ENCODE measurements at regions not wholly inside any gene's neighbourhood (a gene's known extent, or its start where the extent isn't known, plus 50 kb on each side); places are given as distances from the start of the nearest gene placed in this dataset.
"Not testable (repeated sequence)": the region's sequence is repeated elsewhere in the genome, so short reads cannot be mapped to it uniquely, and the experiment has no call there.

DNA sequence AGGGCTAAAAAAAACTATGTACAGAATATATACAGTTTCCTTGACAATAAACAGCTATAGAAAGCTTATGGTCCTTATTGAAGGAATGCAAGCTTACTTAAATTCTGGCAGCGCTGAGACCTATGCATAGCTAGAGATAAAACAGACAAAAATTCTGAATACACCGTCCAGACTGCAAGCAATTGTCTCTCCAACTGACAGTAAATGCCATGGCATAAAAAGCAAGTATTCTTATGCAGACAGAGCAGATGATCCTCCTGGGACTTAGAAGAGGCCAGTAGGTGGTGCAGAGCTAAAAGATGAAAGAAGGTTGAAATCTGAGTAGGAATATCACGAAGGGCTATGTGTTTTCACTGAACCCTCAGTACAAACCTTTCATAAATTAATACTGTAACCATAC lies 157.0 kb upstream of the CACNA2D1 start:
- DNase-seq (no peak), ATAC-seq (no peak)
- intact Hi-C loops (cut with DNase I), result no loop called here
- TF ChIP-seq, protein P1, sequence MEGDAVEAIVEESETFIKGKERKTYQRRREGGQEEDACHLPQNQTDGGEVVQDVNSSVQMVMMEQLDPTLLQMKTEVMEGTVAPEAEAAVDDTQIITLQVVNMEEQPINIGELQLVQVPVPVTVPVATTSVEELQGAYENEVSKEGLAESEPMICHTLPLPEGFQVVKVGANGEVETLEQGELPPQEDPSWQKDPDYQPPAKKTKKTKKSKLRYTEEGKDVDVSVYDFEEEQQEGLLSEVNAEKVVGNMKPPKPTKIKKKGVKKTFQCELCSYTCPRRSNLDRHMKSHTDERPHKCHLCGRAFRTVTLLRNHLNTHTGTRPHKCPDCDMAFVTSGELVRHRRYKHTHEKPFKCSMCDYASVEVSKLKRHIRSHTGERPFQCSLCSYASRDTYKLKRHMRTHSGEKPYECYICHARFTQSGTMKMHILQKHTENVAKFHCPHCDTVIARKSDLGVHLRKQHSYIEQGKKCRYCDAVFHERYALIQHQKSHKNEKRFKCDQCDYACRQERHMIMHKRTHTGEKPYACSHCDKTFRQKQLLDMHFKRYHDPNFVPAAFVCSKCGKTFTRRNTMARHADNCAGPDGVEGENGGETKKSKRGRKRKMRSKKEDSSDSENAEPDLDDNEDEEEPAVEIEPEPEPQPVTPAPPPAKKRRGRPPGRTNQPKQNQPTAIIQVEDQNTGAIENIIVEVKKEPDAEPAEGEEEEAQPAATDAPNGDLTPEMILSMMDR (IDR thresholded peaks at IDR 0.05), result no peak
- no peaks in the 10 kb centered on the region for H3K36me3 ChIP-seq
- no peaks in the 10 kb centered on the region for H3K9me3 ChIP-seq
- H3K27me3 ChIP-seq (ENCODE audit: low read depth), result no peaks in the 10 kb centered on the region
- no peak overlapping the region for H3K4me3 ChIP-seq
- no peak overlapping the region for H3K27ac ChIP-seq
- H3K4me1 ChIP-seq, result no peaks in the 10 kb centered on the region

DNA sequence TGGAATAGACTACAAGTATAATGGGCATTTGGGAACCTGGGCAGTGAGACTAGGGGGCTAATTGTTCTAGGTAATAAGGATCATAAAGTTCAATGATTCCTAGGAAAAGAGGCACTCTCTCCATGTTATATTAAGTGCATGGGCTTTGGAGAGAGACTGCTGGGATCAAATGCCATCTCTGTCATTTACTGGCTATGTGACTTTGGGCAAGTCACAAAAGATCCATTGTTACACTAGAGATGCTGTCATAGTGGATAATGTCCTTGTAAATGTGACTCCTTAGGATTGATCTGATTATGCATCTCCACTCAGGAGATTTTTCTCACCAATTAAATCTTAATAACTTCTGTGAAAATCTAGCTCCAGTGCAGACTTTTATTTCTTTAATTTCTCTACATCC lies 156.3 kb upstream of the CACNA2D1 start:
- intact Hi-C loops (cut with DNase I), result no loop called here
- Histone ChIP-seq H3K36me3 (no peaks in the 10 kb centered on the region), H3K9me3 (no peaks in the 10 kb centered on the region), H3K4me3 (no peak overlapping the region), H3K27me3 (ENCODE audit: low read depth) (no peaks in the 10 kb centered on the region), H3K4me1 (no peaks in the 10 kb centered on the region), H3K27ac (no peak overlapping the region)
- ATAC-seq (no peak), DNase-seq (no peak)
- TF ChIP-seq, protein P1 (IDR thresholded peaks at IDR 0.05), result no peak

DNA sequence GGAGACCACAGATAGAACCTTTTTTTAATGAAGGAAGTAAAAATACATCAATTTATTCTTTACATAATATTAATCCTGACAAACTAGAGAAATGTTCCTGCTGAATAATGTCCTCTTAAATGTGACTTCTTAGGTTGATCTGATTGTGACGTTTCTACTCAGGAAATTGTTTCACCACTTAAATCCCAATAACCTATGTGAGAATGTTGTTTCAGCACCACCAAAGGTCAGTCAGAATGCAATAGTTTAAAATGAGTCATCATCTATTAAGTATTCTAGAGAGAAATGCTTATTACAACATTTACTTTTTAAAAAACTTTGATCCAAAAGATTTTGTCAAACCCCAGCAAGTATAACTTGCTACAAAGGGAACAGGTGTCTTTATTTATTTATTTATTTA lies 155.4 kb upstream of the CACNA2D1 start:
- Histone ChIP-seq H3K9me3 (no peaks in the 10 kb centered on the region), H3K4me3 (no peak overlapping the region), H3K4me1 (no peaks in the 10 kb centered on the region), H3K27me3 (ENCODE audit: low read depth) (no peaks in the 10 kb centered on the region), H3K27ac (no peak overlapping the region), H3K36me3 (no peaks in the 10 kb centered on the region)
- ATAC-seq (no peak), DNase-seq (no peak)
- intact Hi-C loops (cut with DNase I), result no loop called here
- TF ChIP-seq, protein P1 (IDR thresholded peaks at IDR 0.05), result no peak

- DNase-seq; ATAC-seq; H3K27me3 ChIP-seq (ENCODE audit: low read depth); H3K9me3 ChIP-seq; H3K4me3 ChIP-seq; H3K4me1 ChIP-seq; H3K27ac ChIP-seq; intact Hi-C loops (cut with DNase I); H3K36me3 ChIP-seq: not testable (repeated sequence)
Measured at GRCh38 chr7:82595795-82596194, 152.2 kb upstream of the CACNA2D1 start.

GRCh38 chr7:82595176-82595575 lies 151.6 kb upstream of the CACNA2D1 start:
- intact Hi-C loops (cut with DNase I), result no loop called here
- no peak for DNase-seq
- no peaks in the 10 kb centered on the region for H3K9me3 ChIP-seq
- H3K4me1 ChIP-seq, result no peaks in the 10 kb centered on the region
- no peak for ATAC-seq
- no peak overlapping the region for H3K4me3 ChIP-seq
- no peaks in the 10 kb centered on the region for H3K36me3 ChIP-seq
- H3K27ac ChIP-seq, result no peak overlapping the region
- H3K27me3 ChIP-seq (ENCODE audit: low read depth), result no peaks in the 10 kb centered on the region
- TF ChIP-seq, protein P1 (IDR thresholded peaks at IDR 0.05), result no peak

GRCh38 chr7:82594665-82595064 lies 151.1 kb upstream of the CACNA2D1 start:
- Histone ChIP-seq H3K9me3 (no peaks in the 10 kb centered on the region), H3K36me3 (no peaks in the 10 kb centered on the region), H3K4me1 (no peaks in the 10 kb centered on the region), H3K27ac (no peak overlapping the region), H3K4me3 (no peak overlapping the region), H3K27me3 (ENCODE audit: low read depth) (no peaks in the 10 kb centered on the region)
- intact Hi-C loops (cut with DNase I), result no loop called here
- DNase-seq (no peak), ATAC-seq (no peak)
- TF ChIP-seq, protein P1 (IDR thresholded peaks at IDR 0.05), result no peak

Data from lower lobe of right lung (tissue), 2 donors.